ENCODE measurements at regions not wholly inside any gene's neighbourhood (a gene's known extent, or its start where the extent isn't known, plus 50 kb on each side); places are given as distances from the start of the nearest gene placed in this dataset.

DNA sequence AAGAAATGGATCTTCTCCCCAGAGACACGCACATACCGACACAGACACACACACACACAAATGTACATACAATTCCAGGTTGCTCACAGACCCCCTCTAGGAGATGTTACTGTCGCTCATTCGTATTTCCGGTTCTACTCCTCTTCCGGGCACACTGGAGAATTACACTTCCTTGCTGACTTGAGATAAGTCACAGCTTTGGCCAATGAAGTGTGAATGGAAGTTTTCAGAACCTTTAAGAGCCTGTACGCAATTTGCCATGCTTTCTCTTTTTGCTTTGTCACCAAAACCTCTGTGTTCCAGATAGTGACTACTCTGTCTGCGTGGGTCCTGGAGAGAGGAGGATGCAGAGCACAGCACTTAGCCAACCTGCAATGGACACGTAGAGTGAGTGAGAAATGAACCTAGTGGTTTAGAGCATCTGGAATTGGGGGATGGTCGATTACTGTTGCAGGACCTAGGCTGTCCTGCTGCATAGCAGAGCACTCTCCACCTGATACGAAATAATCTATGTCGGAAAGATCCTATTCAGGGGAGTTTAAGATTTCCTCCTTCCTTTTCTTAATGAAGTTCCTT, 239.5 kb upstream of the TET2 start:
- DNase-seq (no peak), ATAC-seq (ENCODE audit: insufficient read depth, low read depth) (no peak; the same call in 2 of the 3 replicates)
- no peak for TF ChIP-seq EZH2 (IDR thresholded peaks at IDR 0.05; ENCODE audit: borderline replicate concordance, low read depth, low read length, severe bottlenecking)
- TF ChIP-seq, protein P1, sequence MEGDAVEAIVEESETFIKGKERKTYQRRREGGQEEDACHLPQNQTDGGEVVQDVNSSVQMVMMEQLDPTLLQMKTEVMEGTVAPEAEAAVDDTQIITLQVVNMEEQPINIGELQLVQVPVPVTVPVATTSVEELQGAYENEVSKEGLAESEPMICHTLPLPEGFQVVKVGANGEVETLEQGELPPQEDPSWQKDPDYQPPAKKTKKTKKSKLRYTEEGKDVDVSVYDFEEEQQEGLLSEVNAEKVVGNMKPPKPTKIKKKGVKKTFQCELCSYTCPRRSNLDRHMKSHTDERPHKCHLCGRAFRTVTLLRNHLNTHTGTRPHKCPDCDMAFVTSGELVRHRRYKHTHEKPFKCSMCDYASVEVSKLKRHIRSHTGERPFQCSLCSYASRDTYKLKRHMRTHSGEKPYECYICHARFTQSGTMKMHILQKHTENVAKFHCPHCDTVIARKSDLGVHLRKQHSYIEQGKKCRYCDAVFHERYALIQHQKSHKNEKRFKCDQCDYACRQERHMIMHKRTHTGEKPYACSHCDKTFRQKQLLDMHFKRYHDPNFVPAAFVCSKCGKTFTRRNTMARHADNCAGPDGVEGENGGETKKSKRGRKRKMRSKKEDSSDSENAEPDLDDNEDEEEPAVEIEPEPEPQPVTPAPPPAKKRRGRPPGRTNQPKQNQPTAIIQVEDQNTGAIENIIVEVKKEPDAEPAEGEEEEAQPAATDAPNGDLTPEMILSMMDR (IDR thresholded peaks at IDR 0.05; ENCODE audit: borderline replicate concordance, extremely low read depth, low read length, poor library complexity, severe bottlenecking): no peak
- H4K20me1 ChIP-seq (ENCODE audit: insufficient read depth, low read length): no peaks in the 10 kb centered on the region
- no peak overlapping the region for H3K4me2 ChIP-seq (ENCODE audit: insufficient read depth, low read length)
- H3K4me1 ChIP-seq (ENCODE audit: insufficient read depth, low read length): no peaks in the 10 kb centered on the region
- no peaks in the 10 kb centered on the region for H3K36me3 ChIP-seq (ENCODE audit: insufficient read depth, low read length)
- no peaks in the 10 kb centered on the region for H3K79me2 ChIP-seq (ENCODE audit: insufficient read depth, low read length)
- no peak overlapping the region for H3K9ac ChIP-seq (ENCODE audit: low read depth, low read length)
- no peaks in the 10 kb centered on the region for H3K9me3 ChIP-seq (ENCODE audit: insufficient read depth, low read length, severe bottlenecking)
- H3K27me3 ChIP-seq (ENCODE audit: insufficient read depth, low read length, poor library complexity): no peaks in the 10 kb centered on the region
- no peak overlapping the region for H3K27ac ChIP-seq (ENCODE audit: low read length)
- no peak overlapping the region for H3K4me3 ChIP-seq (ENCODE audit: low read depth in 1 of 2, low read length in 2 of 2)
- H2AFZ ChIP-seq (ENCODE audit: low read depth, low read length): no peak overlapping the region

DNA sequence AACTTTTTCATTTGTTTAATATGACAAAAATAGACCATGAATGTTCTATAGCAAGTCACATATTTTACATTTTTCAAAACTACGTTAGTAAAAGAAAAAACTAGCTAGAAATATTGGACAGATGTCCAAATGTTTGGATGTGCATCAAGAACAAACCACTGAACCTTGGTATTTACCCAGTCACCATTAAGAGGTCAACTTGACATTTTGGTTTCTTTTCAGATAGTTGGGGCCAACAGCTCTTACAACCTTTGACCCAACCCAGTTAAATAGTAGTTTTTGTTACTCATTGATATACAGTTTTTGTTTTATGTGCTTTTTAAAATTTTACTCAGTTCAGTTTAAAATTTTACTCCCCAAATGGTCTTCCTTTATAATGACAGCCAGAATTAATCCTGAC, 238.7 kb upstream of the TET2 start:
- no peak for ATAC-seq (ENCODE audit: insufficient read depth, low read depth)
- Histone ChIP-seq H2AFZ (ENCODE audit: low read depth, low read length) (no peak overlapping the region), H3K9me3 (ENCODE audit: insufficient read depth, low read length, severe bottlenecking) (no peaks in the 10 kb centered on the region), H4K20me1 (ENCODE audit: insufficient read depth, low read length) (no peaks in the 10 kb centered on the region), H3K4me3 (ENCODE audit: low read depth in 1 of 2, low read length in 2 of 2) (no peak overlapping the region), H3K79me2 (ENCODE audit: insufficient read depth, low read length) (no peaks in the 10 kb centered on the region), H3K4me2 (ENCODE audit: insufficient read depth, low read length) (no peak overlapping the region), H3K36me3 (ENCODE audit: insufficient read depth, low read length) (no peaks in the 10 kb centered on the region), H3K9ac (ENCODE audit: low read depth, low read length) (no peak overlapping the region), H3K27me3 (ENCODE audit: insufficient read depth, low read length, poor library complexity) (no peaks in the 10 kb centered on the region), H3K4me1 (ENCODE audit: insufficient read depth, low read length) (no peaks in the 10 kb centered on the region), H3K27ac (ENCODE audit: low read length) (no peak overlapping the region)
- no peak for DNase-seq
- TF ChIP-seq EZH2 (IDR thresholded peaks at IDR 0.05; ENCODE audit: borderline replicate concordance, low read depth, low read length, severe bottlenecking): no peak
- TF ChIP-seq, protein P1 (IDR thresholded peaks at IDR 0.05; ENCODE audit: borderline replicate concordance, extremely low read depth, low read length, poor library complexity, severe bottlenecking): no peak

DNA sequence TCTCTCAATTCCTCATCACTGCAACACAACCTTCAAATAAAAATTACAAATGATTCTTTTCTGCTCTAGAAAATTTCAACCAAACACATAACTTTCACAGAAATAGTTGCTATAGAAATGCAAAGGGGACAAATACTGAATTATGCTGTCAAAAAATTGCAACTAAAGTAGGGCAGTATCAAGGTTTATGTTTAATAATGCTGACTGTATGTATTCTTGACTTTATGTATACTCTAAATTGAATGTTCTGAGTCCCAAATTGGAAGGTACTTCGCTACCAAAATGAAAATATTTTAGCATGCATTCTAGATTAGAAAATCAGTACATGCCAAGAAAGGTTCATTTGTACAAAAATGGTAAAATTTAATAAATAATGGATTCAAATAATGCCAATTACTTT, 237.3 kb upstream of the TET2 start:
- H3K4me2 ChIP-seq (ENCODE audit: insufficient read depth, low read length): no peak overlapping the region
- no peaks in the 10 kb centered on the region for H4K20me1 ChIP-seq (ENCODE audit: insufficient read depth, low read length)
- no peak overlapping the region for H3K27ac ChIP-seq (ENCODE audit: low read length)
- no peak overlapping the region for H2AFZ ChIP-seq (ENCODE audit: low read depth, low read length)
- no peak for TF ChIP-seq EZH2 (IDR thresholded peaks at IDR 0.05; ENCODE audit: borderline replicate concordance, low read depth, low read length, severe bottlenecking)
- no peak overlapping the region for H3K9ac ChIP-seq (ENCODE audit: low read depth, low read length)
- H3K36me3 ChIP-seq (ENCODE audit: insufficient read depth, low read length): no peaks in the 10 kb centered on the region
- no peaks in the 10 kb centered on the region for H3K9me3 ChIP-seq (ENCODE audit: insufficient read depth, low read length, severe bottlenecking)
- no peak for ATAC-seq (ENCODE audit: insufficient read depth, low read depth)
- H3K4me1 ChIP-seq (ENCODE audit: insufficient read depth, low read length): no peaks in the 10 kb centered on the region
- no peaks in the 10 kb centered on the region for H3K27me3 ChIP-seq (ENCODE audit: insufficient read depth, low read length, poor library complexity)
- DNase-seq: no peak
- no peaks in the 10 kb centered on the region for H3K79me2 ChIP-seq (ENCODE audit: insufficient read depth, low read length)
- H3K4me3 ChIP-seq (ENCODE audit: low read depth in 1 of 2, low read length in 2 of 2): no peak overlapping the region

DNA sequence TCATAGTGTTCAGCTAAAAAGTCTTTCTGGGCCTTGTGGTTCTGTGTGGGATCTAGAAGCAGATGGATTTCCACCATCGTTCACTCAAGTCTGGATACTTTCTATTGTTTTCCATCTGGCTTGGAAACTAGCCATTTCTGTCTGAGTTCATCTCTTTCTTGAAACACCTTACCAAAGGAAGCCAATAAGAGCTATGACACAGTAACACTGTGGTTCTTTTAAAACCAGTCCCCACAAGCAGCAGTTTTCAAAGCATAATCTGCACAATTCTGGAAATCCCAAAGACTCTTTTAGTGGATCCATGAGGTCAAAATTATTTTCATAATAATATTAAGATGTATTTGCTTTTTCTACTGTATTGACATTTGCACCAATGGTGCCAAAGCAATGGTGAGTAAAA, 234.2 kb upstream of the TET2 start:
- Histone ChIP-seq H3K4me2 (ENCODE audit: insufficient read depth, low read length) (no peak overlapping the region), H3K9ac (ENCODE audit: low read depth, low read length) (no peak overlapping the region), H3K27me3 (ENCODE audit: insufficient read depth, low read length, poor library complexity) (no peaks in the 10 kb centered on the region), H3K4me1 (ENCODE audit: insufficient read depth, low read length) (no peaks in the 10 kb centered on the region), H3K4me3 (ENCODE audit: low read depth in 1 of 2, low read length in 2 of 2) (no peak overlapping the region), H3K27ac (ENCODE audit: low read length) (no peak overlapping the region), H2AFZ (ENCODE audit: low read depth, low read length) (no peak overlapping the region), H3K9me3 (ENCODE audit: insufficient read depth, low read length, severe bottlenecking) (no peaks in the 10 kb centered on the region), H4K20me1 (ENCODE audit: insufficient read depth, low read length) (no peaks in the 10 kb centered on the region), H3K79me2 (ENCODE audit: insufficient read depth, low read length) (no peaks in the 10 kb centered on the region), H3K36me3 (ENCODE audit: insufficient read depth, low read length) (no peaks in the 10 kb centered on the region)
- TF ChIP-seq, protein P1 (IDR thresholded peaks at IDR 0.05; ENCODE audit: borderline replicate concordance, extremely low read depth, low read length, poor library complexity, severe bottlenecking): no peak
- TF ChIP-seq EZH2 (IDR thresholded peaks at IDR 0.05; ENCODE audit: borderline replicate concordance, low read depth, low read length, severe bottlenecking): no peak
- ATAC-seq (ENCODE audit: insufficient read depth, low read depth): no peak
- no peak for DNase-seq

All from DND-41 (cell line).